Liver (tissue), 3 donors: ENCODE measurements at regions not wholly inside any gene's neighbourhood (a gene's known extent, or its start where the extent isn't known, plus 50 kb on each side); places are given as distances from the start of the nearest gene placed in this dataset.

Experiments used
- ATF3 ChIP-seq: IDR thresholded peaks from 2 replicates; pipeline ENCODE4 v1.6.1; 2016; ENCODE audit warnings: antibody characterized with exemption
- CTCF ChIP-seq: fragments of 150-350 bp; IDR thresholded peaks from 2 replicates; pipeline ENCODE4 v1.5.1; 2017; ENCODE audit warnings: improper control_type of control experiment, low read depth, low read length; ENCODE audit not compliant: missing input control
- EGR1 ChIP-seq, 2 donors: IDR thresholded peaks; 2 replicates each; pipeline ENCODE4 v1.6.1; 2016 to 2018; ENCODE audit warnings: antibody characterized with exemption in 2 of 2, low read depth in 2 of 2
- GABPA ChIP-seq, 2 donors: IDR thresholded peaks in 1 of 2; conservative IDR thresholded peaks in 1 of 2; 2 replicates each; pipeline ENCODE4 v1.6.1; 2016; ENCODE audit warnings: antibody characterized with exemption in 2 of 2, mild to moderate bottlenecking in 1 of 2, moderate library complexity in 1 of 2
- JUND ChIP-seq, 2 donors: IDR thresholded peaks; 2 replicates each; pipeline ENCODE4 v1.6.1; 2016; ENCODE audit warnings: antibody characterized with exemption in 2 of 2
- MAX ChIP-seq: IDR thresholded peaks from 2 replicates; pipeline ENCODE4 v1.6.1; 2016; ENCODE audit warnings: antibody characterized with exemption
- REST ChIP-seq: IDR thresholded peaks from 2 replicates; pipeline ENCODE4 v1.6.1; 2016; ENCODE audit warnings: antibody characterized with exemption, mild to moderate bottlenecking
- SP1 ChIP-seq: IDR thresholded peaks from 2 replicates; pipeline ENCODE4 v1.6.1; 2018; ENCODE audit warnings: antibody characterized with exemption, mild to moderate bottlenecking
- TAF1 ChIP-seq: conservative IDR thresholded peaks from 2 replicates; pipeline ENCODE4 v1.6.1; 2016; ENCODE audit warnings: antibody characterized with exemption, mild to moderate bottlenecking
- YY1 ChIP-seq: IDR thresholded peaks from 2 replicates; pipeline ENCODE4 v1.6.1; 2016; ENCODE audit warnings: antibody characterized with exemption, mild to moderate bottlenecking
- donor health status: healthy.
- donor health status: healthy.

- TF ChIP-seq JUND (IDR thresholded peaks at IDR 0.05) = no peak
- no peak for TF ChIP-seq CTCF
- no peak for TF ChIP-seq GABPA (IDR thresholded peaks at IDR 0.05 in 1 of 2, conservative IDR thresholded peaks at IDR 0.05 in 1 of 2)
- no peak for TF ChIP-seq ATF3
- TF ChIP-seq EGR1 (IDR thresholded peaks at IDR 0.05; ENCODE audit: low read depth in 2 of 2) = no peak
- TF ChIP-seq TAF1 = no peak
- TF ChIP-seq REST = no peak
- no peak for TF ChIP-seq SP1
- no peak for TF ChIP-seq YY1
- no peak for TF ChIP-seq MAX
Measured at GRCh38 chr1:98126740-98127139, 205.9 kb upstream of the DPYD start.
